Fibroblast of skin of abdomen (primary cell): ENCODE measurements at regions not wholly inside any gene's neighbourhood (a gene's known extent, or its start where the extent isn't known, plus 50 kb on each side); places are given as distances from the start of the nearest gene placed in this dataset.
A peak's percentile ranks its signal among the peaks of the same experiment; 100 is the strongest.
"Not testable (repeated sequence)": the region's sequence is repeated elsewhere in the genome, so short reads cannot be mapped to it uniquely, and the experiment has no call there.

ENCODE experiments used
- DNase-seq: peaks from one replicate; pipeline ENCODE4 v3.0.0-alpha.2; 2013

- no peak for DNase-seq
These were observed 132.3 kb downstream of the CSNK2A3 start for GRCh38 chr11:11220786-11221185.

GRCh38 chr11:11218629-11218986, 134.4 kb downstream of the CSNK2A3 start:
- DNase-seq, result no peak

- DNase-seq, result no peak
These were observed 135.0 kb downstream of the CSNK2A3 start for GRCh38 chr11:11217929-11218628.

GRCh38 chr11:11217289-11217928, 135.6 kb downstream of the CSNK2A3 start:
- no peak for DNase-seq

- no peak for DNase-seq
These were observed 137.1 kb downstream of the CSNK2A3 start for GRCh38 chr11:11215944-11216343.

- no peak for DNase-seq
These were observed 137.8 kb downstream of the CSNK2A3 start for GRCh38 chr11:11215058-11215815.

- no peak for DNase-seq
These were observed 139.9 kb downstream of the CSNK2A3 start for GRCh38 chr11:11213117-11213516.

- no peak for DNase-seq
These were observed 141.2 kb downstream of the CSNK2A3 start for GRCh38 chr11:11211888-11212287.

- DNase-seq, result no peak
These were observed 141.9 kb downstream of the CSNK2A3 start for GRCh38 chr11:11211186-11211585.

- DNase-seq, result no peak
These were observed 142.6 kb downstream of the CSNK2A3 start for GRCh38 chr11:11210446-11210845.

- DNase-seq, result no peak
These were observed 143.1 kb downstream of the CSNK2A3 start for GRCh38 chr11:11209967-11210366.

GRCh38 chr11:11208994-11209393, 144.1 kb downstream of the CSNK2A3 start:
- no peak for DNase-seq

- DNase-seq, result no peak
These were observed 145.6 kb downstream of the CSNK2A3 start for GRCh38 chr11:11207428-11207827.

GRCh38 chr11:11206484-11206883, 146.6 kb downstream of the CSNK2A3 start:
- no peak for DNase-seq

GRCh38 chr11:11202885-11203284, 150.2 kb downstream of the CSNK2A3 start:
- DNase-seq, result no peak

GRCh38 chr11:11201302-11201701, 151.7 kb downstream of the CSNK2A3 start:
- DNase-seq, result not testable (repeated sequence)

- no peak for DNase-seq
These were observed 160.5 kb downstream of the CSNK2A3 start for GRCh38 chr11:11192541-11192940.

GRCh38 chr11:11189506-11189905, 163.5 kb downstream of the CSNK2A3 start:
- no peak for DNase-seq

GRCh38 chr11:11186249-11186648, 166.8 kb downstream of the CSNK2A3 start:
- DNase-seq, result no peak

GRCh38 chr11:11182261-11182660, 170.8 kb downstream of the CSNK2A3 start:
- DNase-seq, result no peak

GRCh38 chr11:11178671-11179638, 174.1 kb downstream of the CSNK2A3 start:
- peak; percentile 87 for DNase-seq

- no peak for DNase-seq
These were observed 175.8 kb downstream of the CSNK2A3 start for GRCh38 chr11:11177156-11177808.
